ENCODE measurements at regions not wholly inside any gene's neighbourhood (a gene's known extent, or its start where the extent isn't known, plus 50 kb on each side); places are given as distances from the start of the nearest gene placed in this dataset.

DNA sequence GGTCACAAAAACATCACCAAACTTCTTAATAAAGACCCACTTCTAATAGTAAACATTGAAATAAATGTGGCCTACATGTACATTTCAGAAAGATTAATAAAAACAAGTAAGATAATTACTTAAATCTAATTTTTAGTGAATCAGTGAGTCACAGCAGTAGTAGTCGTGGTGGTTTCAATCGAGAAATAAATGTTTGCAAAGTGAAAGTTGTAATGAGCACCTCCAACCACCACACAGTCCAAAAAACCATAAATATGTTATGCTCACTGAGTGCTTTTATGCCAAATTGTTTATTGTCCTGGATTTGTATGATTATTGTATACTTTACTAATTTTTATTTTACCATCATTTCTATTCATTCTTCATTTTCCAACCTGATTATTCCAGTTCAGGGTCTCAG lies 61.8 kb upstream of the SPOPL start:
- no peak for TF ChIP-seq CTCF (IDR thresholded peaks at IDR 0.05)
- no peak for TF ChIP-seq POLR2A (IDR thresholded peaks at IDR 0.05)
- TF ChIP-seq EP300 (IDR thresholded peaks at IDR 0.05), result no peak
- no peak for TF ChIP-seq POLR2AphosphoS5 (IDR thresholded peaks at IDR 0.05)
